ENCODE measurements at regions not wholly inside any gene's neighbourhood (a gene's known extent, or its start where the extent isn't known, plus 50 kb on each side); places are given as distances from the start of the nearest gene placed in this dataset.

GRCh38 chr20:52578559-52578958 is 387.0 kb upstream of the ZFP64 start:
- dilution Hi-C loops (cut with HindIII; ENCODE audit: low sequenced_read_pairs, unreplicated experiment) (no loop called here), intact Hi-C loops (cut with micrococcal nuclease) (no loop called here), in situ Hi-C loops (cut with MboI; ENCODE audit: low sequenced_read_pairs) (no loop called here)
- Histone ChIP-seq H4K20me1 (ENCODE audit: insufficient read depth, low read length) (no peaks in the 10 kb centered on the region), H3K56ac (ENCODE audit: extremely low read depth, insufficient read depth, low read length) (no peak overlapping the region), H3K4me1 (ENCODE audit: control insufficient read depth, insufficient read depth, low read length) (no peaks in the 10 kb centered on the region), H3K18ac (ENCODE audit: low read depth, low read length) (no peak overlapping the region), H4K91ac (ENCODE audit: insufficient read depth, low read depth, low read length) (no peak overlapping the region), H4K8ac (ENCODE audit: low read depth in 2 of 2, low read length in 2 of 2) (no peak overlapping the region), H3K9me1 (ENCODE audit: insufficient read depth, low read length) (no peaks in the 10 kb centered on the region), H3K4me2 (ENCODE audit: low read depth, low read length) (no peak overlapping the region), H3K79me1 (ENCODE audit: low read depth in 1 of 2, low read length in 2 of 2) (no peaks in the 10 kb centered on the region), H3K36me3 (ENCODE audit: control insufficient read depth, insufficient read depth, low read length) (no peaks in the 10 kb centered on the region), H2AFZ (replicated peaks; ENCODE audit: low read length, poor library complexity) (no peak overlapping the region), H2BK20ac (ENCODE audit: low read depth, low read length) (no peak overlapping the region), H3K9me3 (ENCODE audit: control insufficient read depth, insufficient read depth, low read length) (no peaks in the 10 kb centered on the region), H2BK5ac (ENCODE audit: low read depth, low read length, poor library complexity, severe bottlenecking) (no peak overlapping the region), H3K14ac (replicated peaks; ENCODE audit: low read depth, low read length) (no peak overlapping the region), H3K4ac (ENCODE audit: low read depth, low read length) (no peak overlapping the region), H3K27ac (ENCODE audit: insufficient read depth, low read length) (no peak overlapping the region), H3K23ac (ENCODE audit: low read depth, low read length) (no peak overlapping the region), H3K9ac (ENCODE audit: low read depth, low read length) (no peak overlapping the region), H2BK15ac (ENCODE audit: low read depth, low read length) (no peak overlapping the region), H2BK120ac (ENCODE audit: low read depth, low read length) (no peak overlapping the region), H4K5ac (ENCODE audit: low read depth, low read length) (no peak overlapping the region), H2AK9ac (replicated peaks; ENCODE audit: low read depth, low read length, poor library complexity) (no peak overlapping the region), H2AK5ac (ENCODE audit: low read depth, low read length) (no peak overlapping the region), H3K27me3 (ENCODE audit: control insufficient read depth, insufficient read depth, low read length) (peaks cover 3% of the 10 kb centered on the region; the same call in 1 of the 2 replicates), H3K4me3 (ENCODE audit: insufficient read depth, low read depth, low read length) (no peak overlapping the region)
- no peak for ATAC-seq (ENCODE audit: low read depth)
- no TSS peak for BruUV-seq (replicated peaks)
- ChIA-PET CTCF (no interaction called here), POLR2A (ENCODE audit: unreplicated experiment) (no interaction called here)
- TF ChIP-seq POLR2A (IDR thresholded peaks at IDR 0.05; ENCODE audit: low read depth, low read length) (no peak), CTCF (conservative IDR thresholded peaks at IDR 0.05; ENCODE audit: low read depth, low read length) (no peak), ELK1 (IDR thresholded peaks at IDR 0.05; ENCODE audit: borderline replicate concordance, low read depth, low read length) (no peak), CHD1 (IDR thresholded peaks at IDR 0.05; ENCODE audit: low read depth, low read length) (no peak), RAD21 (IDR thresholded peaks at IDR 0.05; ENCODE audit: low read length) (no peak), MAZ (IDR thresholded peaks at IDR 0.05; ENCODE audit: borderline replicate concordance, low read depth, low read length) (no peak), FOS (IDR thresholded peaks at IDR 0.05; ENCODE audit: low read depth, low read length) (no peak), MXI1 (IDR thresholded peaks at IDR 0.05; ENCODE audit: borderline replicate concordance, low read depth, low read length) (no peak), CEBPB (IDR thresholded peaks at IDR 0.05; ENCODE audit: low read depth, low read length) (no peak), RCOR1 (IDR thresholded peaks at IDR 0.05; ENCODE audit: insufficient replicate concordance, low read length) (no peak), MAFK (IDR thresholded peaks at IDR 0.05; ENCODE audit: low read depth, low read length) (no peak), NFE2L2 (IDR thresholded peaks at IDR 0.05; ENCODE audit: low read depth, low read length) (no peak), BHLHE40 (IDR thresholded peaks at IDR 0.05; ENCODE audit: low read depth, low read length) (no peak), RFX5 (IDR thresholded peaks at IDR 0.05; ENCODE audit: low read depth, low read length) (no peak), USF2 (IDR thresholded peaks at IDR 0.05; ENCODE audit: low read depth, low read length) (no peak), SMC3 (IDR thresholded peaks at IDR 0.05; ENCODE audit: low read depth, low read length) (no peak)
- DNase-seq = no peak
- 46% methylated on average over 2 of the region's 5 CpGs; no CpG with 5 or more reads in 1 of the 2 experiments for WGBS, 2 experiments (ENCODE audit: extremely low coverage in 2 of 2, insufficient read length in 1 of 2)

Measured in IMR-90 (cell line).